ENCODE measurements at regions not wholly inside any gene's neighbourhood (a gene's known extent, or its start where the extent isn't known, plus 50 kb on each side); places are given as distances from the start of the nearest gene placed in this dataset.
A peak's percentile ranks its signal among the peaks of the same experiment; 100 is the strongest.

GRCh38 chr5:6182271-6182815 is 196.0 kb downstream of the MED10 start:
- 78 to 100% (median 83%) methylated on average over 1 to 2 of the region's 23 CpGs; no CpG with 5 or more reads in 7 of the 10 experiments for WGBS, 10 experiments
- ATAC-seq (replicated peaks in 6 of 8) = no peak
- in situ Hi-C loops (cut with MboI; ENCODE audit: low pct_unique_long_range_greater_than_20kb in 2 of 9, low sequenced_read_pairs in 9 of 9, unreplicated experiment in 9 of 9) = no loop called here

GRCh38 chr5:6181871-6182270 is 196.5 kb downstream of the MED10 start:
- WGBS, 10 experiments = 30 to 92% (median 64%) methylated on average over 2 to 6 of the region's 15 CpGs; no CpG with 5 or more reads in 4 of the 10 experiments
- H3K27ac ChIP-seq = no peak overlapping the region
- in situ Hi-C loops (cut with MboI; ENCODE audit: low pct_unique_long_range_greater_than_20kb in 2 of 9, low sequenced_read_pairs in 9 of 9, unreplicated experiment in 9 of 9) = no loop called here
- H3K4me3 ChIP-seq = no peak overlapping the region
- ATAC-seq (replicated peaks in 6 of 8) = no peak
- peaks cover 9 to 17% of the 10 kb centered on the region in 2 donors for H3K4me1 ChIP-seq (replicated peaks in 1 of 2)

More at GRCh38 chr5:6182271-6182815, 196.0 kb downstream of the MED10 start:
- H3K4me3 ChIP-seq = no peak overlapping the region
- H3K4me1 ChIP-seq (replicated peaks in 1 of 2) = peaks cover 9 to 17% of the 10 kb centered on the region in 2 donors
- H3K27ac ChIP-seq = no peak overlapping the region

- no peak overlapping the region for H3K27ac ChIP-seq
- H3K4me3 ChIP-seq = no peak overlapping the region
- peak in 3 of 8 experiments; percentile 13 to 36 (median 35) for ATAC-seq (replicated peaks in 6 of 8)
- in situ Hi-C loops (cut with MboI; ENCODE audit: low pct_unique_long_range_greater_than_20kb in 2 of 9, low sequenced_read_pairs in 9 of 9, unreplicated experiment in 9 of 9) = no loop called here
- H3K4me1 ChIP-seq (replicated peaks in 1 of 2) = peaks cover 11 to 20% of the 10 kb centered on the region in 2 donors
- 70 to 100% methylated on average over 2 of the region's 5 CpGs; no CpG with 5 or more reads in 8 of the 10 experiments for WGBS, 10 experiments
These were observed 197.1 kb downstream of the MED10 start for GRCh38 chr5:6181147-6181729.

GRCh38 chr5:6180231-6180872 is 198.0 kb downstream of the MED10 start:
- no peak for ATAC-seq (replicated peaks in 6 of 8)
- in situ Hi-C loops (cut with MboI; ENCODE audit: low pct_unique_long_range_greater_than_20kb in 2 of 9, low sequenced_read_pairs in 9 of 9, unreplicated experiment in 9 of 9) = no loop called here
- peaks cover 13 to 29% of the 10 kb centered on the region in 2 donors for H3K4me1 ChIP-seq (replicated peaks in 1 of 2)

GRCh38 chr5:6178846-6179532 is 199.4 kb downstream of the MED10 start:
- Histone ChIP-seq H3K27ac (no peak overlapping the region), H3K4me1 (replicated peaks in 1 of 2) (peaks cover 13 to 31% of the 10 kb centered on the region in 2 donors), H3K4me3 (no peak overlapping the region)
- WGBS, 10 experiments = 50 to 83% (median 62%) methylated on average over 2 of the region's 2 CpGs; no CpG with 5 or more reads in 5 of the 10 experiments
- in situ Hi-C loops (cut with MboI; ENCODE audit: low pct_unique_long_range_greater_than_20kb in 2 of 9, low sequenced_read_pairs in 9 of 9, unreplicated experiment in 9 of 9) = no loop called here
- peak in 6 of 8 experiments; percentile 50 to 87 (median 64) for ATAC-seq (replicated peaks in 6 of 8)

More at GRCh38 chr5:6180231-6180872, 198.0 kb downstream of the MED10 start:
- H3K27ac ChIP-seq = no peak overlapping the region
- no CpG with 5 or more reads among the region's 2 CpGs for WGBS, 10 experiments
- H3K4me3 ChIP-seq = no peak overlapping the region

GRCh38 chr5:6177926-6178325 is 200.4 kb downstream of the MED10 start:
- no peak for ATAC-seq (replicated peaks in 6 of 8)
- WGBS, 10 experiments = 0 to 95% (median 63%) methylated on average over 1 to 5 of the region's 5 CpGs; no CpG with 5 or more reads in 2 of the 10 experiments
- Histone ChIP-seq H3K4me1 (replicated peaks in 1 of 2) (peaks cover 13 to 31% of the 10 kb centered on the region in 2 donors), H3K27ac (no peak overlapping the region), H3K4me3 (no peak overlapping the region)
- in situ Hi-C loops (cut with MboI; ENCODE audit: low pct_unique_long_range_greater_than_20kb in 2 of 9, low sequenced_read_pairs in 9 of 9, unreplicated experiment in 9 of 9) = no loop called here

- 0 to 100% (median 40%) methylated on average over 1 to 3 of the region's 5 CpGs; no CpG with 5 or more reads in 2 of the 10 experiments for WGBS, 10 experiments
- H3K27ac ChIP-seq = peak overlapping the region in 1 of 2 donors; percentile 43
- ATAC-seq (replicated peaks in 6 of 8) = peak in 5 of 8 experiments; percentile 66 to 82 (median 71)
- H3K4me3 ChIP-seq = no peak overlapping the region
- in situ Hi-C loops (cut with MboI; ENCODE audit: low pct_unique_long_range_greater_than_20kb in 2 of 9, low sequenced_read_pairs in 9 of 9, unreplicated experiment in 9 of 9) = no loop called here
- peaks cover 10 to 27% of the 10 kb centered on the region in 2 donors for H3K4me1 ChIP-seq (replicated peaks in 1 of 2)
These were observed 202.1 kb downstream of the MED10 start for GRCh38 chr5:6176102-6176693.

GRCh38 chr5:6175172-6175854 is 203.0 kb downstream of the MED10 start:
- in situ Hi-C loops (cut with MboI; ENCODE audit: low pct_unique_long_range_greater_than_20kb in 2 of 9, low sequenced_read_pairs in 9 of 9, unreplicated experiment in 9 of 9) = no loop called here
- H3K27ac ChIP-seq = no peak overlapping the region
- ATAC-seq (replicated peaks in 6 of 8) = peak in 5 of 8 experiments; percentile 34 to 83 (median 46)
- no peak overlapping the region for H3K4me3 ChIP-seq
- H3K4me1 ChIP-seq (replicated peaks in 1 of 2) = peaks cover 10 to 27% of the 10 kb centered on the region in 2 donors
- 0 to 88% (median 40%) methylated on average over 1 to 6 of the region's 6 CpGs; no CpG with 5 or more reads in 2 of the 10 experiments for WGBS, 10 experiments

GRCh38 chr5:6169660-6170059 is 208.7 kb downstream of the MED10 start:
- 0 to 100% (median 64%) methylated on average over 1 to 4 of the region's 4 CpGs for WGBS, 10 experiments
- peak in 4 of 8 experiments; percentile 38 to 61 (median 49) for ATAC-seq (replicated peaks in 6 of 8)
- H3K4me1 ChIP-seq (replicated peaks in 1 of 2) = peaks cover 0 to 11% of the 10 kb centered on the region in 2 donors
- no peak overlapping the region for H3K4me3 ChIP-seq
- no peak overlapping the region for H3K27ac ChIP-seq
- in situ Hi-C loops (cut with MboI; ENCODE audit: low pct_unique_long_range_greater_than_20kb in 2 of 9, low sequenced_read_pairs in 9 of 9, unreplicated experiment in 9 of 9) = no loop called here

- 15 to 100% (median 83%) methylated on average over 1 to 2 of the region's 2 CpGs; no CpG with 5 or more reads in 3 of the 10 experiments for WGBS, 10 experiments
- Histone ChIP-seq H3K4me3 (no peak overlapping the region), H3K27ac (no peak overlapping the region), H3K4me1 (replicated peaks in 1 of 2) (peaks cover 0 to 13% of the 10 kb centered on the region in 2 donors)
- in situ Hi-C loops (cut with MboI; ENCODE audit: low pct_unique_long_range_greater_than_20kb in 2 of 9, low sequenced_read_pairs in 9 of 9, unreplicated experiment in 9 of 9) = no loop called here
- ATAC-seq (replicated peaks in 6 of 8) = no peak
These were observed 211.5 kb downstream of the MED10 start for GRCh38 chr5:6166698-6167394.

- WGBS, 10 experiments = 30 to 100% (median 90%) methylated on average over 1 to 6 of the region's 6 CpGs; no CpG with 5 or more reads in 3 of the 10 experiments
- peaks cover 13 to 32% of the 10 kb centered on the region in 2 donors for H3K4me1 ChIP-seq (replicated peaks in 1 of 2)
- ATAC-seq (replicated peaks in 6 of 8) = no peak
- in situ Hi-C loops (cut with MboI; ENCODE audit: low pct_unique_long_range_greater_than_20kb in 2 of 9, low sequenced_read_pairs in 9 of 9, unreplicated experiment in 9 of 9) = no loop called here
- H3K4me3 ChIP-seq = no peak overlapping the region
- no peak overlapping the region for H3K27ac ChIP-seq
These were observed 214.4 kb downstream of the MED10 start for GRCh38 chr5:6163913-6164312.

- in situ Hi-C loops (cut with MboI; ENCODE audit: low pct_unique_long_range_greater_than_20kb in 2 of 9, low sequenced_read_pairs in 9 of 9, unreplicated experiment in 9 of 9) = no loop called here
- no peak overlapping the region for H3K4me3 ChIP-seq
- H3K4me1 ChIP-seq (replicated peaks in 1 of 2) = peaks cover 16 to 38% of the 10 kb centered on the region in 2 donors
- 0 to 88% (median 30%) methylated on average over 1 of the region's 1 CpG; no CpG with 5 or more reads in 4 of the 10 experiments for WGBS, 10 experiments
- no peak overlapping the region for H3K27ac ChIP-seq
- no peak for ATAC-seq (replicated peaks in 6 of 8)
These were observed 216.2 kb downstream of the MED10 start for GRCh38 chr5:6162175-6162574.

Measured in motor neuron (in vitro differentiated cells).